K562 (cell line): ENCODE measurements at regions not wholly inside any gene's neighbourhood (a gene's known extent, or its start where the extent isn't known, plus 50 kb on each side); places are given as distances from the start of the nearest gene placed in this dataset.

Source experiments
- ARID2 ChIP-seq: fragments of 450-650 bp; IDR thresholded peaks from 2 replicates; pipeline ENCODE4 v1.6.1; 2017; ENCODE audit warnings: antibody characterized with exemption, mild to moderate bottlenecking
- ATF2 ChIP-seq: sonication (generic); formaldehyde crosslinking; IDR thresholded peaks from 2 replicates; pipeline ENCODE4 v1.8.1; 2022; ENCODE audit warnings: missing genetic modification reagents
- DLX4 ChIP-seq: fragments of 250-450 bp; sonication (Bioruptor Pico); IDR thresholded peaks from 2 replicates; pipeline ENCODE4 v1.6.1; 2021; ENCODE audit warnings: mild to moderate bottlenecking
- FOXO4 ChIP-seq: fragments of 450-650 bp; formaldehyde crosslinking; IDR thresholded peaks from 2 replicates; pipeline ENCODE4 v1.4.0; 2020; ENCODE audit warnings: mild to moderate bottlenecking, moderate library complexity
- MEF2D ChIP-seq: conservative IDR thresholded peaks from 2 replicates; pipeline ENCODE4 v1.6.1; 2016; ENCODE audit warnings: low read depth, missing genetic modification characterization, missing compliant biosample characterization
- MYBL2 ChIP-seq, 2 experiments: fragments of 450-650 bp in 1 of 2; sonication (generic) in 1 of 2; formaldehyde crosslinking in 1 of 2; IDR thresholded peaks; 2 replicates each; pipeline versions ENCODE4 v1.6.1 to v1.8.1; 2017 to 2022; ENCODE audit warnings: borderline replicate concordance in 1 of 2, inconsistent platforms in 1 of 2, low read depth in 1 of 2, mild to moderate bottlenecking in 1 of 2, missing genetic modification reagents in 1 of 2, moderate library complexity in 1 of 2
- NEUROD1 ChIP-seq: fragments of 150-350 bp; IDR thresholded peaks from 2 replicates; pipeline ENCODE4 v1.6.1; 2014; ENCODE audit warnings: borderline replicate concordance, low read length, low read depth; ENCODE audit not compliant: partially characterized antibody
- SAP30 ChIP-seq: fragments of 200-600 bp; sonication (generic); IDR thresholded peaks from 2 replicates; pipeline ENCODE4 v1.6.1; 2012; ENCODE audit warnings: borderline replicate concordance, low read depth, mild to moderate bottlenecking, moderate library complexity, low read length, control low read depth, inconsistent platforms; ENCODE audit not compliant: insufficient read depth, poor library complexity, severe bottlenecking

GRCh38 chr5:89729623-89730301 lies 679.8 kb downstream of the CETN3 start (continued):
- TF ChIP-seq NEUROD1 (no peak), SAP30 (no peak), MYBL2 (IDR thresholded peaks at IDR 0.05; ENCODE audit: low read depth) (no peak), MYBL2 (CRISPR knock-in tag; IDR thresholded peaks at IDR 0.05; ENCODE audit: borderline replicate concordance) (no peak), DLX4 (CRISPR knock-in tag) (no peak), FOXO4 (CRISPR knock-in tag) (no peak), ARID2 (no peak), ATF2 (CRISPR knock-in tag) (no peak), MEF2D (tag) (no peak)
- TF ChIP-seq, all 486 proteins: peak for 4
